ENCODE measurements at regions not wholly inside any gene's neighbourhood (a gene's known extent, or its start where the extent isn't known, plus 50 kb on each side); places are given as distances from the start of the nearest gene placed in this dataset.

DNA sequence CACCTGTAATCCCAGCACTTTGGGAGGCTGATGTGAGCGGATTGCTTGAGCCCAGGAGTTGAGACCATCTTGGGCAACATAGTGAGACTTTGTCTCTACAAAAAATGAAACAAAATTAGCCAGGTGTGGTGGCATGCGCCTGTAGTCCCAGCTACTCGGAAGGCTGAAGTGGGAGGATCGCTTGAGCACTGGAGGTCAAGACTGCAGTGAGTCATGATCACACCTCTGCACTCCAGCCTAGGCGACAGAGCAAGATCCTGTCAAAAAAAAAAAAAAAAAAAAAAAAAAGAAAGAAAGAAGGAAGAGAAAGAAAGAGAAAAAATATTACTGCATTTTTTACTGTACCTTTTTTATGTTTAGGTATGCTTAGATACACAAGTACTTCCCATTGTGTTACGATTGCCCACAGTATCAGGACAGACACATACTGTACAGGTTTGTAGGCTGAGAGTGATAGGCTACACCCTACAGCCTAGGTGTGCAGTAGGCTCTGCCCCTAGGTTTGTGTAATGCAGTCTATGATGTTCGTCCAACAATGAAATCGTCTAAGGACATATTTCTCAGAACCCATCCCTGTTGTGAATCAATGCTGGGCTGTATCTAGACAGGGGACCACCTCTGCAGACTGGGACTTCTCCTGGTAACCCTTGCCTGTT lies 160.4 kb upstream of the PWP1 start:
- no peak for DNase-seq (ENCODE audit: low read depth)

DNA sequence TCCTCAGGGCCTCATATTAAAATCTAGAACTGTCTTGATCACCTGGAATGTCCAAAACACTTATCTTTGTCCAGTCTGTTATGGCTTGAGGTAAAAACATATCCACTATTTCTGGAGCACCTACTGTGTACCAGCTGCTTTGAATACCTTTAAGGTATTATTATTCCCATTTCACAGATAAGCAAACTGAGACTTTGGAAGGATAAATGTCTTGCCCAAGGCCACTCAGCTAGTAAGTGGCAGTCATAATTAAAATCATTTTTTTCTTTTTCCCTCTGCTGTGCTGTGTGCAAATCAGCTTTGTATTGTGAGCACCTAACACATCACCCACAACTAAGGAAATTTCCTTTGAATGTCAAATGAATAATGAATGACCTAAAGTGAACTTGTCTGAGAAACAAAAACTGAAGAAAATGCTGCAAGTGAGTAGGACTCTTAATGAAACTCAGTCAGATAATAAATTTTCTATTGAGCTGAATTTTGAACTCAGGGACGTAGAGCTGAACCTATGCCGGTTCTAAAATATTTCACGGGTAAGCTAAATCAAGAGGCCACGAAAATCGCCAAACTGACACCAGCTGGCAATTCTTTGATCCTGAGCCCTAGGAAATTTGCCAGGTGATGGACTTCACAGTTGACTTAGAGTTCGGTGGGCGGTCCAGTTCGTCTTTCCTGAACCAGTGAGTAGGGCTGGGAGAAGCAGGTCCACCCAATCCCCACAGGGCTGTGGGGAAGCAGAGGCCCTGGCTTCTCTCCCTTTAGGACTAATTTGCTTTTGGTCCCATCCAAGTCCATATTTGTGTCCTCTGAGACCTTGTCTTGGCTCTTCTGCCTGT lies 159.7 kb upstream of the PWP1 start:
- DNase-seq (ENCODE audit: low read depth), result no peak

DNA sequence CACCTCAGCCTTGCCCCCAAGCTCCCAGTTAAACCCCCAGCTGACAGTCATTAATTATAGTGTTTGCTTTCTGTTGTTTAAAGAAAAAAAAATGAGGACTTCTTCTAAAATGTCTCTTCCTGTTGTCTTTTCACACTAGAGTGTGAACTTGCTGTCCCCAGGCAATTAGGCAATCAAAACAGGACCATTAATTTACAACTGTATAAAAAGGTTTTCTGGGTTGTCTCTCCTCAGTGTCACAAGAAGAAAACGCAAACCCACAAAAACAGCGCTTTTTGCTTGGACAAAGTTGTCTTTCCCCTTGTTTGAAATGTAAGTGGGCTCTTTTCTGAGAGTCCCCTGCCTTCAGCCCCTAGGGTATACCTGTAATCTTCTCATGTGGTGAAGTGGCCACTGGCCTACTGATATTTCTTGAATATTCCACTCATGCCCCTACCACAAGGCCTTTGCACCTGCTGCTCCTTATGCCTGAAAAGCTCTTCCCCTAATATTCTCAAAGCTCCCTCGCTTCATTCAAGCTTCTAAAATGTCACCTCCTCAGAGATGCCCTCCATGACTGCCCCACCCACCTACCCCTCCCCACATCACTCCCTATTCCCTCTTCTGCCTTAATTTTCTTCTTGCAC lies 158.9 kb upstream of the PWP1 start:
- DNase-seq (ENCODE audit: low read depth), result no peak

DNA sequence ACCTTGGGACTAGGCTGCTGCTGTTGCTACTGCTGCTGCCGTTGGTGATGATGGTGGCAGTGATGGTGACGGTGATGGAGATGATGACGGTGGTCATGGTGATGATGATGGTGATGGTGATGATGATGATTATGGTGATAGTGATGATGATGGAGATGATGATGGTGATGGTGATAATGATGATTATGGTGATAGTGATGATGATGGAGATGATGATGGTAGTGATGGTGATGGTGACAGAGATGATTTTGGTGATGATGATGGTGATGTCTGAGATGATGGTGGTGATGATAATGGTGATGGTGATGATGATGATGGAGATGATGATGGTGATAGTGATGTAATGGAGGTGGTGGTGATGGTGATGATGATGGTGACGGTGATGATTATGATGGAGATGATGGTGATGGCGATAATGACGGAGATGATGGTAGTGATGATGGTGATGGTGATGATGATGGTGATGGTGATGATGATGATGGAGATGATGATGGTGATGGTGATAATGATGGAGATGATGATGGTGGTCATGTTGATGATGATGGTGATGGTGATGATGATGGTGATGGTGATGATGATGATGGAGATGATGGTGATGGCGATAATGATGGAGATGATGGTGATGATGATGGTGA lies 156.8 kb upstream of the PWP1 start:
- DNase-seq (ENCODE audit: low read depth), result no peak

DNA sequence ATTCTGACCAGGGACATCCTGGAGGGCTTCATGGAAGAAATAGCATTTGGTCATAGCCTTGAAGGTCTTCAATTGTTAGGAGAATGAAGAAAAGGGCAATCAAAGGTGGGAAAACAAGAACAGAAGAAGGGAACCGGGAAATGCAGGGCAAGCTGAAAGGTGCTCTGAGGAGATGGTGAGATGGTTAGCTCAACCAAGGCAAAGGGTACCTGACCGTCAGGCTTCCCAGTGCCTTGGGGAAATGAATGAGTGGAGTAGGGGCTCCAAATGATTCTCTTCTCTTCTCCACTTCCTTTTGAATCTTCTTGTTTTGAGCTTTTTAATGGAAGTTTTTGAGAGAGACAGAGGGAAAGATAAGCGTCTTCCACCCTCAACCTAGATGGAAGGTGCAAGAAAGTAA lies 155.6 kb upstream of the PWP1 start:
- no peak for DNase-seq (ENCODE audit: low read depth)

DNA sequence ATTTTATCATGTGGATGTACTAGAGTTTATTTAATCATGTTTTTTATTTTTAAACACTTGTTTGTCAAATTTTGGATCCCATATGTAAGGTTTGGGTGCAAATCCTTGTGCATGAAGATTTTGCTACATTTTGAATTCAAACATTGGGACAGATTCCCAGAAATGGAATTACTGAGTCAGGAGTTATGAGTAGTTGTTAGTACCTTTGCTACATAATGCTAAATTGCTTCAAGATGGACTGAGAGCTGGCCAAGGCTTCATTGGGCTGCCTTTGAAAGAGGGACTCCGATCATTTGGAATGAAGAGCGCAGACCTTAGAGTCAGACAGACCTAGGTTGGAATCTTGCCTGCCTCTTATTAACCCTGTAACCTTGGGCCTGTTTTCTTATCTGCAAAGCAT lies 154.9 kb upstream of the PWP1 start:
- no peak for DNase-seq (ENCODE audit: low read depth)

DNA sequence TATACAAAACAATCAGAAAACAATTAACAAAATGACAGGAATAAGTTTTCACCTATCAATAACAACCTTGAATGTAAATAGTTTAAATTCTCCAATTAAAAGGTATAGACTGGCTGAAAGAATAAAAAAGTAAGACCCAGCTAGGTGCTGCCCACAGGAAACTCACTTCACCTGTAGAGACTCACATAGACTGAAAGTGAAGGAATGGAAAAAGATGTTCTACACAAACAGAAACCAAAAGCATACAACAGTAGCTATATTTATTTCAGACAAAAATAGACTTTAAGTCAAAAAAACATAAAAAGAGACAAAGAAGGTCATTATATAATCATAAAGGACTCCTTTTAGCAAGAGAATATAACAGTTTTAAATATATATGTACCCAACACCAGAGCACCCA lies 152.4 kb upstream of the PWP1 start:
- DNase-seq (ENCODE audit: low read depth), result no peak

DNA sequence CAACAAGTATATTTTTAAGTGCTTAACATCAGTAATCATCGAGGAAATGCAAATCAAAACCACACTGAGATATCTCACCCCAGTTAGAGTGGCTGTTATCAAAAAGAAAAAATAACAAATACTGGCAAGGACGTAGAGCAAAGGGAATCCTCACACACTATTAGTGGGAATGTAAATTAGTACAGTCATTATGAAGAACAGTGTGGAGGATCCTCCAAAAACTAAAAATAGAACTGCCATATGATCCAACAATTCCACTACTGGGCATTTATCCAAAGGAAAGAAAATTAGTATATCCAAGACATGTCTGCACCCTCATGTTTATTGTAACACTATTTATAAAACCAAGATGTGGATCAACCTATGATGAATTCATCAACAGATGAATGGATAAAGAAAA lies 149.0 kb upstream of the PWP1 start:
- DNase-seq (ENCODE audit: low read depth), result no peak

DNA sequence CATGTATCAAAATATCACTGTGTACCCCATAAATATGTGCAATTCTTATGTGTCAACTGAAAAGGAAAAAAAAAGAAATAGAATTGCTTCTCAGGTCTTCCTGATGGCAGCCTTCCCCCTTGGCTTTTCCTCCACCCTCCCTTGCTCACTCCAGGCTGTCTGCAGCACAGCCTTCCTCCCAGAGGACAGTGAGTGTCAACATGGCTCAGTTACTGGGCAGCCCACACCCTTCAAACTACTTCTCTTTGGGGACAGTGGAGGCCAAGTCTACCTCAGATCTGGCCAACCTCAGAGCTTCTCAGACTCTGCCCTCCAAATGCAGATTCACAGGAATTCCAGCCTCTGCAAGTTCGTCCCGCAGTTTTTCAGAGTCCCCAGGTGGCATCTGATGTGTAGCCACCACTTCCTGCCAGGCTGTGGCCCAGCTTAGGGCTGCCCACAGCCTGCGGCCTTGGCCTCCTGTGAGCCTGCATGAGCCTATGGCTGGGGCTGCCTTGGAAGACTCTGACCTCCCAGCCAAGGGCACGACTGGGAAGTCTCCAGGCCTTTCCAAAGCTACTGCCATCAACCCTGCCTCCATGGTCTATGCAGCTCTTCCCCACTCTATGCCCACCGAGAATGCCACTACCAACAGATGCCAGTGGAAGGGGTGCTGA lies 148.0 kb upstream of the PWP1 start:
- DNase-seq (ENCODE audit: low read depth), result no peak

DNA sequence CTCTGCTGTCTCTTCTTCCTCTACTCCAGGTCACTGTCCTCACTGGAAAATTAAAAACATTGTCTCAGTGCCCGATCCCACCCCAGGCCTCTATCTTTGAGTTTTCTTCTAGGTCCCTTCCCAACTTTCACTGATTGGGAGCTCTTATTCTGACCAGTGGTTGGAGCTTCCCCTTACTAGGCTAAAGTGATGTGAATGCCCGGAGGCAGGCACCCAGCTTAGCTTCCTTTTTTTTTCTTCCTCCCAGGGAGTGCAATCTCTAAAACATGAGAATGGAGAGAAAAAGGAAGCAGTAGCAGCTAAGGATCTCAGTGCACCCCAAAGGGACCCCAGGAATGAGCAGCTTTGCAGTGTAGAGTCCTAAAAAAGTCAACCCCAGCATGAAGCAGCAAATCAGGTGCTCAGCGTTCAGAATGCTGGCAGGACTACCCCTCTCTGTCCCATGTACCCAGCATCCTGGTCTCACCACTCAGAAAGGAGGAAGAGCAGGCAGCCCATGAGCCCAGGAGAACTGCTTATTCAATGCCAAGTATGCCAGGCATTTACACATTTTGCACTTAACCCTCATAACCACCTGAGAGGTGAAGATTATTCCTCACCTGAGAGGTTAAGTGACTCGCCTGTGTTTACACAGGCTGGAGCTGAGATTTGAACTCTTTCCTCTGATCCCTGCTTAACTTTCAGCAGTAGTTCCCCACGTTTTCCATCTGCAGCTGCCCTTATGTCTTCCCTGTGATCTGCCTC lies 146.2 kb upstream of the PWP1 start:
- no peak for DNase-seq (ENCODE audit: low read depth)

DNA sequence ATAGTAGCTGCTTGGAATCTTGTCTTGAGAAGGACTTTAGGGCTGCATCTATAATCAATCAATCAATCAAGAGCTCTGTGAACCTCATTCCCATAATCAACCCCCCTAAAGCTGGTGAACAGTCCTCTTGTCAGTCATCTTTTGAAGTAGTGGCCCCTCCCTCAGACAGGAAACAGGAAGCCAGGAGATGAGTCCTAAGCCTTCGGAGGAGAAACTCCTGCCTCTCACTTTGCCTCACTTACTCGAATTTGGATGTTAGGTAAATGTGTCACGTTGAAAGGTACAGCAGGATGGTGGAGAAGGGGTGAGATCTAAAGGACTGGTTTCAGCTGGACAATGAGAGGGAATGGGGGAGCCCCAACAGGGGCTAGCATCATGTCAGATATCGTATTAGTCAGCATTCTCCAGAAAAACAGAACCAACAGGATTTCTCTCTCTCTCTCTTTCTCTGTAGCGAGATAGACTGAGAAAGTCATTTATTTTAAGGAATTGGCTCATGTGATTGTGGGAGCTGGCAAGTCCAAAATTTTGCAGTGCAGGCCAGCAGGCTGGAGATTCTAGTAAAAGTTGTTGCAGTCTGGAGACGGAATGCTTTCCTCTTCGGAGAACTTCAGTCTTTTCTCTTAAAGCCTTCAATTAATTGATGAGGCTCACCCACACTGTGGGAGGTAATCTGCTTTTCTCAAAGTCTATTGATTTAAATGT lies 144.4 kb upstream of the PWP1 start:
- DNase-seq (ENCODE audit: low read depth), result no peak

DNA sequence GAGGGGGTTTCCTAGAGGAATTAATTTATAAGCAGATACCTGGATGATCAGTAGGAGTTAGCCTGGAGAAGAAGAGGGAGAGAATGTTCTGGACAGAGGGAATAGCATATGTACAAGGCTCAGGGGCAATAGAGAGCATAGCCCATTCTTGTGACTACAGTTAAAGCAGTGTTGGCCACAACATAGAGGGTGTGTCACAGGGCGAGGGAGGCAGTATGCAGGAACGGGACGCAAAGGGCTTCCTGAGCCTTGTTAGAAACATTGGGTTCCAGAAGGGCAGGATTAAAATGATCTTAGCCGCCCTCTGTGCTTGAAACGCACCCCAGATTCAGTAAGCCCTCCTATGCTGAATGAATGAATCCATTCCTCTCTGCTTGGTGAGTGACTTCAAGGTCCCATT lies 142.2 kb upstream of the PWP1 start:
- no peak for DNase-seq (ENCODE audit: low read depth)

DNA sequence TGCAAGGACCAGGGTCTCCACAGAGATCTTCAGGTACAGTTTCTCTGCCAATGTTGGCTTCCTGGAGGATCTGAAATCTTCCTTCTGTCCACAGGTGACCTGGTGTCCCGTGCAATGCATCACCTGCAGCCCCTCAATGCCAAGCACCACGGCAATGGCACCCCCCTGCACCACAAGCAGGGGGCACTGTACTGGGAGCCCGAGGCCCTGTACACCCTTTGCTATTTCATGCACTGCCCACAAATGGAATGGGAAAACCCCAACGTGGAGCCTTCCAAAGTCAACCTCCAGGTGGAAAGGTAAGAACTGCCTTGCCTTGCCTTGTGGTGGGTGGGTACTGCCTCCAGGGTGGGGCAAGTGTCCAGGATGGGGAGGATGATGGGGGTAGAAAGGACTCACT lies 141.8 kb upstream of the PWP1 start:
- DNase-seq (ENCODE audit: low read depth), result no peak

DNA sequence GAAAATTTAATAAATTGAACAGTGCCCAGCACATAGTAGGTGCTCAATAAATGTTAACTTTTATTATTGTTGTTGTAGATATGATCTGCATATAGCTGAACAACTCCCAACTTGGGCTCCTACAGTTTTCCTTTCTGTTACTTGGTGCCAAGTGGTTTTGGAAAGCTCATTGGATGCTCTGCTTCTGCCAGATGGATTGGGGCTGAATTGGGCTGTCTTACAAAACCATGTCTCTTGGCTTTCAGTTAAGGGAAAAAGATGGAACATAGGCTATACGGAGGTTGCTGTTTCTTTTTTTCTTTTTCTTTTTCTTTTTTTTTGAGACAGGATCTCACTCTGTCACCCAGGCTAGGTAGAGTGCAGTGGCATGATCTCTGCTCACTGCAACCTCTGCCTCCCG lies 140.7 kb upstream of the PWP1 start:
- no peak for DNase-seq (ENCODE audit: low read depth)

DNA sequence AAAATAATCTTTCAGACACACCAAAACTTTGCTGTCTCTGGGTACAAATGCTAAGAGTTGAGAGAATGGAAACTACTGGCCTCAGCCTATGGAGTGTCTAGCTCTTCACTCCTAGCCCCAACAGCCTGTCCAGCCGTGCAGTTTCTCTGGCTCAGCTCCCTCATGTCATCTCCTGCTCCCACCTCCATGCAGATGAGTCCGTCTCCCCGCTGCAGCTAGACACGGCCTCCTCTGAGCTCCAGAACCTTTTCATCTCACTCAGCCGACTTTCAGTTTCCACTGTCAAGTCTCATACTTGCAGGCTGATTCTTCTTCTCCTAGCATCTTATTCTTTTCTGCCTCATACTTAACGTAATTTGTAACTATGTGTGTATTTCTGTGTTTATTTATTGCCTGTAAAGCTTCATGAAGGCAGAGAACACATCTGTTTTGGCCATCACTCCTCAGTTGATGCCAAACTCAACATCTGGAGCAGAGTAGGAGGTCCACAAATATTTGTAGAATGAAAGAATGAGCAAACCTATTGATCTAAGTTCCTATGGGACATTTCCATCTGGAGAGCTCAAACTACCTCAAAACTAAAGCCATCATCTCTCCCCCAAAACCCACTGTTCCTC lies 139.8 kb upstream of the PWP1 start:
- DNase-seq (ENCODE audit: low read depth), result no peak

DNA sequence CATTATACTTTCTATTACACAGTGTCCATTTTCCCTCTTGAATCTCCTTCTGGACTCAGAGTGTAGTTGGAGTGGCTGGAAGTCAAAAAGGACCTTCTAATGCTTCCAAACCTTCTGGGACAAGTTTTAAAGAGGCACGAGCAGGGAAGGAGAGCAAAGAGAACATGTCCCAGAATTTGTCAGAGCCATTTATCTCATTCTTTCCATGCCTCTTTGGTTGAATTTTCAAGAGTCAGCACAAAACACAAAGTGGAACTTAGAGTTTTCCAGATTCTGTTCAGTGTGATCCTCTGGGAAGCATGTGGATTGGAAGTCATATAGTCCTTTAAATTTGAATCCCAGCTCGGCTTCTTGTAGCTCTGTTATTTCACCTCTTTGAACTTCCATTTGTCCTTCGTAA lies 138.2 kb upstream of the PWP1 start:
- DNase-seq (ENCODE audit: low read depth), result no peak

DNA sequence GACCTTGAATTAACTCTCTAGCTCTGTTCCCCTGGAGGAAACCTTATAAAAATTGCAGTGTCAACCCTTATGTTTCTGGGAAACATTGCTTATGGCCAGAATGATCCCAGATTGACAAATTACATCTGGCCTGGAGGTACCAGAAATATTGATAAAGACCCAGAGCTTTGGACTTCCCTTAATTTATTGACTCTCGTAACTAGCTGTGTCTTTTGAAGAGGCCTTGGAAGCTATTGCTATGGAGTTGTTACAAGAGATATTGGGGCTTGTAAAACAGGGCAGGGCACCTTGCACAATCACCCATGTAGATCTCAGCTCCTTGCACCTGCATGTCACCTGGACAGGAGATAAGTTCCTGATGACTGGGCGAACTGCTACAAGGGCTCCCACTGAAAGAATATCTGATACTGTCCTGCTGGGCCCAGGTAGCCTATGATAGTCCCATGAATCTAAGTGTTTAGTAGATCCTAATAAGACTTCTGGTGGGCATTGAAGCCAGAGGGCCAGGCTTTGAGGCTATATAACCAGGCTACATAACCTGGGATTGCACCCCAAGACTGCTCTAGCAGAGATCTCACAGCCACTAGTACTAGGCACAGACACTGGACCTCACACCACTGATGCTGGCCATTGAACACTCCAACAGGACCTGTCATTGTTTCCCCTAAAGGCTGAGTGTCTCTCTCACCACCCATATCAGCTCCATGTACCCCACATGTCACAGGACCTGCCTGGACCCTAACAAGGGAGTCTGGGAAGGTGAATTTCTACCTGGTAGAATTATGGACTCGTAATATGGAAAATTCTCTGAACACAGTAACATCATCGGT lies 135.7 kb upstream of the PWP1 start:
- DNase-seq (ENCODE audit: low read depth), result no peak

DNA sequence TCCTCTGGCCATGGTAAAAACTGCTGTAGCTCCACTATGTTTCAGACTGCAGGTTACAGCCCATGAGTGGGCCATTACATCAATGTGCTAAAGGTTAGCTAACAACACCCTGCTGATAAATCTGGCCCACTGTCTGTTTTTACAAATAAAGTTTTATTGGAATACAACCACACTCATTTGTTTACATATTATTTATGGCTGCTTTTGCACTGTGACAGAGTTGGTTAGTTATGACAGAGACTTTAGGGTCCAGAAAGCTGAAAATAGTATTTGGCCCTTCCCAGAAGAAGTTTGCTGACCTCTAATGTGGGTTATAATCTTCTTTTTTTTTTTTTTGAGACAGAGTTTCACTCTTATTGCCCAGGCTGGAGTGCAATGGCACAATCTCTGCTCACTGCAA lies 134.2 kb upstream of the PWP1 start:
- no peak for DNase-seq (ENCODE audit: low read depth)

DNA sequence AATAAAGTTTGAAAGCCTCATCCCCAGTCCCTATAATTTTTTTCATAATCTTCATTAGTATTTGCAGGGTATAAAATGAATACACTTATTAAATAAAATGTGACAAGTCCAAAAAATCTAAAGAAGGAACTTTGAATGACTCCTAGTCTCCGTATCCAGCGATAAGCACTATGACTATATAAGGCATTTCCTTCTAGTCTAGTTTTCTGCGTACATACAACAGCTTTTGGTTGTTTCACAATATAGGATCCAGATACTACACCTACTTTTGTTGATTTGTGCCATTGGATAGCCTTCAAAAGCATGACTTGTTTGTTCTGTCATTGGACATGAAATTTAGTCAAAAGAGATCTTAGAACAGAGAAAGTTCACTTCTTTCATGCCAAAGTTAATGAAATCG lies 133.3 kb upstream of the PWP1 start:
- DNase-seq (ENCODE audit: low read depth), result no peak

Data from CMK (cell line).